GM13977 (cell line): ENCODE measurements at regions not wholly inside any gene's neighbourhood (a gene's known extent, or its start where the extent isn't known, plus 50 kb on each side); places are given as distances from the start of the nearest gene placed in this dataset.
"Not testable (repeated sequence)": the region's sequence is repeated elsewhere in the genome, so short reads cannot be mapped to it uniquely, and the experiment has no call there.

Experiments
- DNase-seq: peaks from one replicate; pipeline ENCODE4 v3.0.0; 2012; ENCODE audit warnings: low spot score
- in situ Hi-C: fragments of 300-500 bp; cut with MboI; formaldehyde crosslinking; loops from one replicate; pipeline ENCODE4 v1.12.0; 2022; ENCODE audit warnings: low sequenced_read_pairs, low pct_unique_long_range_greater_than_20kb, mixed read lengths, inconsistent platforms; ENCODE audit not compliant: unreplicated experiment
- TF ChIP-seq, protein P1 (sequence below): IDR thresholded peaks from 2 replicates; pipeline ENCODE4 v1.5.1; 2012; ENCODE audit warnings: mild to moderate bottlenecking, control low read depth; ENCODE audit not compliant: insufficient read depth; ENCODE audit errors: extremely low read depth, missing control alignments

DNA sequence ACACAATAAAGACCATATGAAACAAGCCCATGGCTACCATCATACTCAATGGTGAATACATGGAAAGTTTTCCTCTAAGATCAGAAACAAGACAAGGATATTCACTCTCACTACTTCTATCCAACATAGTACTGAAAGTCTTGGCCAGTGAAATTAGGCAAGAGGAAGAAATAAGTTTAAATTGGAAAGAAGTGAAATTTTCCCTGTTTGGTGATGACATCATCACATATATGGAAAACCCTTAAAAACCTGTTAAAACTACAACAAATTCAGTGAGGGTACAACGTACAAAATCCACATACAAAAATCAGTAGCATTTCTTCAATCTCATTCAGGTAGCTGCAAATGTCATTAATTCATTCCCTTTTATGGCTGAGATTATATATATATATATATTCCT lies 164.0 kb upstream of the IRS4 start:
- TF ChIP-seq, protein P1, sequence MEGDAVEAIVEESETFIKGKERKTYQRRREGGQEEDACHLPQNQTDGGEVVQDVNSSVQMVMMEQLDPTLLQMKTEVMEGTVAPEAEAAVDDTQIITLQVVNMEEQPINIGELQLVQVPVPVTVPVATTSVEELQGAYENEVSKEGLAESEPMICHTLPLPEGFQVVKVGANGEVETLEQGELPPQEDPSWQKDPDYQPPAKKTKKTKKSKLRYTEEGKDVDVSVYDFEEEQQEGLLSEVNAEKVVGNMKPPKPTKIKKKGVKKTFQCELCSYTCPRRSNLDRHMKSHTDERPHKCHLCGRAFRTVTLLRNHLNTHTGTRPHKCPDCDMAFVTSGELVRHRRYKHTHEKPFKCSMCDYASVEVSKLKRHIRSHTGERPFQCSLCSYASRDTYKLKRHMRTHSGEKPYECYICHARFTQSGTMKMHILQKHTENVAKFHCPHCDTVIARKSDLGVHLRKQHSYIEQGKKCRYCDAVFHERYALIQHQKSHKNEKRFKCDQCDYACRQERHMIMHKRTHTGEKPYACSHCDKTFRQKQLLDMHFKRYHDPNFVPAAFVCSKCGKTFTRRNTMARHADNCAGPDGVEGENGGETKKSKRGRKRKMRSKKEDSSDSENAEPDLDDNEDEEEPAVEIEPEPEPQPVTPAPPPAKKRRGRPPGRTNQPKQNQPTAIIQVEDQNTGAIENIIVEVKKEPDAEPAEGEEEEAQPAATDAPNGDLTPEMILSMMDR: no peak
- in situ Hi-C loops: no loop called here
- no peak for DNase-seq

DNA sequence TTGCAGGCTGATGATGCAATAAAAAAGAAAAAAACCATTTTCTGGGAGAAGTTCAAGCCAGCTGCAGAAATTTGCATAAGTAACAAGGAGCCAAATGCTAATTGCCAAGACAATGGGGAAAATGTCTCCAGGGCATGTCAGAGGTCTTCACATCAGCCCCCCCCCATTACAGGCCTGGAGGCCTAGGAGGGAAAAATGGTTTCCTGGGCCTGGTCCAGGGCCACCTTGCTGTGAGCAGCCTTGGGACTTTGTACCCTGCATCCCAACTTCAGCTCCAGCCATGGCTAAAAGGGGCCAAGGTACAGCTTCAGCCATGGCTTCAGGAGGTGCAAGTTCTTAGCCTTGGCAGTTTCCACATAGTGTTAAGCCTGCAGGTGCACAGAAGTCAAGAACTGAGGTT lies 160.0 kb upstream of the IRS4 start:
- DNase-seq, in situ Hi-C loops: not testable (repeated sequence)

DNA sequence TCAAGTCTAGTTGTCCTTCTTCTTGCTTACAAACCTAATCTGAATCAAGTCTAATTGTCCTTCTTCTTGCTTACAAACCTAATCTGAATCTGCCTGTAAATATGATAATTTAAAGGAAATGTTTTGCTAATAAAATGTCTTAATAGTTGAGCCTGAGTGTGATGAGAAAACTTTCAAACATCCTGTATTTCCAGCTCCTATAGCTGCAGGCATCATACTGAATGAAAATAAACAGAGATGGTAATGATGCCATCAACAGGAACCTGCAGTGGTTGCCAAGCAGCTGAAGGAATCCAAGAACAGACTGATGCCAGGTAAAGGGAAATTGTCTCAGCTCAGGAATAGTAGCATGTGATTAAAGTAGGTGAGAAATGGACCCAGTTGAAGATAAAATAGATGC lies 156.1 kb upstream of the IRS4 start:
- no peak for DNase-seq
- in situ Hi-C loops: no loop called here
- TF ChIP-seq, protein P1: no peak

- TF ChIP-seq, protein P1: no peak
- in situ Hi-C loops: no loop called here
- DNase-seq: no peak
Measured at GRCh38 chrX:108875548-108875947, 139.2 kb upstream of the IRS4 start.

GRCh38 chrX:108843039-108843438 lies 106.7 kb upstream of the IRS4 start:
- in situ Hi-C loops, DNase-seq: not testable (repeated sequence)

GRCh38 chrX:108833993-108834392 lies 97.6 kb upstream of the IRS4 start:
- no peak for DNase-seq
- TF ChIP-seq, protein P1: no peak
- in situ Hi-C loops: no loop called here

- TF ChIP-seq, protein P1: peak; percentile 14
- DNase-seq: no peak
- in situ Hi-C loops: no loop called here
Measured at GRCh38 chrX:108811891-108812290, 75.5 kb upstream of the IRS4 start.

- TF ChIP-seq, protein P1: no peak
Measured at GRCh38 chrX:108795240-108795639, 58.9 kb upstream of the IRS4 start.

More at GRCh38 chrX:108795240-108795639, 58.9 kb upstream of the IRS4 start:
- DNase-seq: no peak
- in situ Hi-C loops: no loop called here
